H9 (cell line): ENCODE measurements at regions not wholly inside any gene's neighbourhood (a gene's known extent, or its start where the extent isn't known, plus 50 kb on each side); places are given as distances from the start of the nearest gene placed in this dataset.

Experiments used
- DNase-seq: peaks from one replicate; pipeline ENCODE4 v3.0.0-alpha.2; 2017
- H2AFZ ChIP-seq: one replicate; pipeline ENCODE4 v1.6.1; 2013; ENCODE audit warnings: mild to moderate bottlenecking, low read length, control low read depth, moderate library complexity
- H2AK5ac ChIP-seq: 2 replicates; pipeline ENCODE4 v1.6.1; 2013; ENCODE audit warnings: low read length, control low read depth, mixed read lengths; ENCODE audit not compliant: insufficient read length
- H2BK120ac ChIP-seq: one replicate; pipeline ENCODE4 v1.6.1; 2013; ENCODE audit warnings: low read depth, mild to moderate bottlenecking, low read length, control low read depth, inconsistent platforms; ENCODE audit not compliant: poor library complexity, severe bottlenecking
- H2BK12ac ChIP-seq: 2 replicates; pipeline ENCODE4 v1.6.1; 2013; ENCODE audit warnings: low read length, control low read depth, mixed read lengths, low read depth; ENCODE audit not compliant: insufficient read length
- H2BK15ac ChIP-seq: 2 replicates; pipeline ENCODE4 v1.6.1; 2013; ENCODE audit warnings: low read depth, low read length, control low read depth
- H2BK20ac ChIP-seq: one replicate; pipeline ENCODE4 v1.6.1; 2013; ENCODE audit warnings: low read depth, mild to moderate bottlenecking, low read length, control low read depth, inconsistent platforms; ENCODE audit not compliant: poor library complexity, severe bottlenecking
- H2BK5ac ChIP-seq: 2 replicates; pipeline ENCODE4 v1.6.1; 2013; ENCODE audit warnings: low read length, control low read depth, mixed read lengths; ENCODE audit not compliant: insufficient read length
- H3K14ac ChIP-seq: 2 replicates; pipeline ENCODE4 v1.6.1; 2013; ENCODE audit warnings: low read length, control low read depth; ENCODE audit not compliant: insufficient read depth
- H3K18ac ChIP-seq: 2 replicates; pipeline ENCODE4 v1.6.1; 2013; ENCODE audit warnings: low read depth, mild to moderate bottlenecking, mixed read lengths, low read length, control low read depth; ENCODE audit not compliant: insufficient read length
- H3K23ac ChIP-seq: 2 replicates; pipeline ENCODE4 v1.6.1; 2013; ENCODE audit warnings: low read length, control low read depth, mixed read lengths, low read depth; ENCODE audit not compliant: insufficient read length
- H3K23me2 ChIP-seq: 2 replicates; pipeline ENCODE4 v1.6.1; 2013; ENCODE audit warnings: low read depth, mild to moderate bottlenecking, mixed read lengths, low read length, control low read depth; ENCODE audit not compliant: insufficient read length, poor library complexity, severe bottlenecking
- H3K27ac ChIP-seq: 2 replicates; pipeline ENCODE4 v1.5.1; 2013; ENCODE audit warnings: low read length, control low read depth, mixed read lengths, low read depth; ENCODE audit not compliant: insufficient read length
- H3K27me3 ChIP-seq: 2 replicates; pipeline ENCODE4 v1.6.1; 2013; ENCODE audit warnings: low read length, control low read depth, inconsistent platforms; ENCODE audit not compliant: insufficient read depth
- H3K4ac ChIP-seq: 2 replicates; pipeline ENCODE4 v1.6.1; 2013; ENCODE audit warnings: low read depth, mild to moderate bottlenecking, control low read depth, inconsistent platforms, low read length, moderate library complexity
- H3K4me1 ChIP-seq: 2 replicates; pipeline ENCODE4 v1.6.1; 2013; ENCODE audit warnings: low read length, control low read depth, inconsistent platforms; ENCODE audit not compliant: insufficient read depth
- H3K4me2 ChIP-seq: 2 replicates; pipeline ENCODE4 v1.6.1; 2013; ENCODE audit warnings: low read length, control low read depth, mixed read lengths; ENCODE audit not compliant: insufficient read length, insufficient read depth
- H3K56ac ChIP-seq: 2 replicates; pipeline ENCODE4 v1.6.1; 2013; ENCODE audit warnings: low read depth, mild to moderate bottlenecking, mixed read lengths, low read length, control low read depth; ENCODE audit not compliant: insufficient read length
- H3K79me1 ChIP-seq: 2 replicates; pipeline ENCODE4 v1.6.1; 2013; ENCODE audit warnings: low read depth, mild to moderate bottlenecking, moderate library complexity, low read length, control low read depth, inconsistent platforms; ENCODE audit not compliant: insufficient read depth, poor library complexity, severe bottlenecking
- H3K79me2 ChIP-seq: 2 replicates; pipeline ENCODE4 v1.6.1; 2013; ENCODE audit warnings: low read length, control low read depth, inconsistent platforms; ENCODE audit not compliant: insufficient read depth
- H3K9ac ChIP-seq: 2 replicates; pipeline ENCODE4 v1.6.1; 2013; ENCODE audit warnings: low read length, control low read depth, mixed read lengths; ENCODE audit not compliant: insufficient read length; ENCODE audit errors: extremely low read depth
- H3K9me3 ChIP-seq: one replicate; pipeline ENCODE4 v1.6.1; 2013; ENCODE audit warnings: low read depth, low read length, inconsistent platforms; ENCODE audit not compliant: control insufficient read depth
- H3T11ph ChIP-seq: one replicate; pipeline ENCODE4 v1.6.1; 2013; ENCODE audit warnings: mild to moderate bottlenecking, low read length, control low read depth, inconsistent platforms
- H4K20me1 ChIP-seq: one replicate; pipeline ENCODE4 v1.6.1; 2013; ENCODE audit not compliant: control insufficient read depth, insufficient read length, insufficient read depth
- H4K5ac ChIP-seq: 2 replicates; pipeline ENCODE4 v1.6.1; 2013; ENCODE audit warnings: low read depth, mild to moderate bottlenecking, mixed read lengths, low read length, control low read depth; ENCODE audit not compliant: insufficient read length
- H4K8ac ChIP-seq: replicated peaks from 2 replicates; pipeline ENCODE4 v1.6.1; 2013; ENCODE audit warnings: low read length, control low read depth, mixed read lengths, low read depth; ENCODE audit not compliant: insufficient read length
- H4K91ac ChIP-seq: 2 replicates; pipeline ENCODE4 v1.6.1; 2013; ENCODE audit warnings: low read depth, mild to moderate bottlenecking, moderate library complexity, mixed read lengths, low read length, control low read depth; ENCODE audit not compliant: insufficient read length
- H3K27ac Mint-ChIP-seq, 3 experiments: 2 replicates in 2 of 3; 3 replicates in 1 of 3; pipeline ENCODE4 v1.8.0; 2020 to 2021; ENCODE audit warnings: mixed read lengths in 3 of 3, mild to moderate bottlenecking in 1 of 3, moderate library complexity in 1 of 3
- H3K27me3 Mint-ChIP-seq: 2 replicates; pipeline ENCODE4 v1.8.0; 2021; ENCODE audit warnings: low read depth, mild to moderate bottlenecking, moderate library complexity, mixed read lengths
- H3K36me3 Mint-ChIP-seq, 3 experiments: 2 replicates in 2 of 3; 3 replicates in 1 of 3; pipeline ENCODE4 v1.8.0; 2020 to 2021; ENCODE audit warnings: low read depth in 3 of 3, mixed read lengths in 3 of 3; ENCODE audit not compliant: insufficient read depth in 1 of 3
- H3K4me1 Mint-ChIP-seq, 2 experiments: 2 replicates each; pipeline ENCODE4 v1.8.0; 2020; ENCODE audit warnings: mixed read lengths in 2 of 2
- H3K4me3 Mint-ChIP-seq, 2 experiments: 2 replicates in 1 of 2; 3 replicates in 1 of 2; pipeline ENCODE4 v1.8.0; 2020 to 2021; ENCODE audit warnings: mild to moderate bottlenecking in 2 of 2, mixed read lengths in 2 of 2, moderate library complexity in 1 of 2
- H3K9me3 Mint-ChIP-seq, 2 experiments: 2 replicates in 1 of 2; 3 replicates in 1 of 2; pipeline ENCODE4 v1.8.0; 2020; ENCODE audit warnings: mild to moderate bottlenecking in 2 of 2, mixed read lengths in 2 of 2, moderate library complexity in 1 of 2
- CTCF ChIP-seq: fragments of 200-600 bp; sonication (generic); conservative IDR thresholded peaks from 3 replicates; pipeline ENCODE4 v1.8.0; 2021; ENCODE audit warnings: antibody characterized with exemption, mild to moderate bottlenecking
- WGBS: extraction: QIAGEN DNeasy Blood & Tissue Kit; methylation state at CpG from one replicate; pipeline ENCODE4 v1.1.7; 2013; ENCODE audit warnings: missing lambda C conversion rate, low lambda C conversion rate, mixed read lengths; ENCODE audit not compliant: insufficient read length; ENCODE audit errors: extremely low coverage; 5-methylcytosine and 5-hydroxymethylcytosine counted together

- peaks cover 10% of the 10 kb centered on the region for H3K27me3 Mint-ChIP-seq
- H4K8ac ChIP-seq = no peak overlapping the region
- no peak overlapping the region for H4K5ac ChIP-seq
- no peaks in the 10 kb centered on the region for H3K9me3 Mint-ChIP-seq
- no peak overlapping the region for H3K9ac ChIP-seq
- H2BK20ac ChIP-seq = no peak overlapping the region
- no peaks in the 10 kb centered on the region for H3K79me2 ChIP-seq
- no peak overlapping the region for H2BK12ac ChIP-seq
- H2AK5ac ChIP-seq = no peak overlapping the region
- no peaks in the 10 kb centered on the region for H3K23me2 ChIP-seq
- H2BK15ac ChIP-seq = no peak overlapping the region
- no peak overlapping the region for H4K91ac ChIP-seq
- H3K4me1 ChIP-seq = peaks cover 2% of the 10 kb centered on the region
- H3K4ac ChIP-seq = no peak overlapping the region
- no peaks in the 10 kb centered on the region for H4K20me1 ChIP-seq
- no CpG with 5 or more reads among the region's 8 CpGs for WGBS
- no peak overlapping the region for H3K4me3 Mint-ChIP-seq
- H3K27me3 ChIP-seq = no peaks in the 10 kb centered on the region
- no peak overlapping the region for H3K23ac ChIP-seq
- no peak overlapping the region for H3K18ac ChIP-seq
- no peaks in the 10 kb centered on the region for H3K79me1 ChIP-seq
- no peak overlapping the region for H3K27ac ChIP-seq
- no peak for DNase-seq
- TF ChIP-seq CTCF = no peak
- H2AFZ ChIP-seq = no peak overlapping the region
- H3K56ac ChIP-seq = no peak overlapping the region
- H3K4me1 Mint-ChIP-seq = peaks cover 47 to 51% of the 10 kb centered on the region in 2 experiments
- no peaks in the 10 kb centered on the region for H3K9me3 ChIP-seq
- no peak overlapping the region; a peak in 1 of 7 replicates for H3K27ac Mint-ChIP-seq
- H3K36me3 Mint-ChIP-seq = peaks cover 0 to 9% (median 0%) of the 10 kb centered on the region in 3 experiments; a peak in 3 of 7 replicates
- no peak overlapping the region for H3T11ph ChIP-seq
- no peak overlapping the region for H2BK5ac ChIP-seq
- no peak overlapping the region for H3K4me2 ChIP-seq
- no peak overlapping the region for H3K14ac ChIP-seq
- H2BK120ac ChIP-seq = no peak overlapping the region
These were observed 93.7 kb downstream of the GADD45G start for GRCh38 chr9:89698411-89699005.
